Loucy (cell line): ENCODE measurements at regions not wholly inside any gene's neighbourhood (a gene's known extent, or its start where the extent isn't known, plus 50 kb on each side); places are given as distances from the start of the nearest gene placed in this dataset.
"Not testable (repeated sequence)": the region's sequence is repeated elsewhere in the genome, so short reads cannot be mapped to it uniquely, and the experiment has no call there.

Experiments used
- EZH2phosphoT487 ChIP-seq: fragments of 200-600 bp; IDR thresholded peaks from 2 replicates; pipeline ENCODE4 v1.6.1; 2018; ENCODE audit warnings: antibody characterized with exemption, mild to moderate bottlenecking, moderate library complexity, borderline replicate concordance
- TF ChIP-seq, protein P1 (sequence below): fragments of 200-600 bp; sonication (generic); conservative IDR thresholded peaks from 2 replicates; pipeline ENCODE4 v1.5.1; 2014; ENCODE audit warnings: mild to moderate bottlenecking, antibody characterized with exemption, low read length

DNA sequence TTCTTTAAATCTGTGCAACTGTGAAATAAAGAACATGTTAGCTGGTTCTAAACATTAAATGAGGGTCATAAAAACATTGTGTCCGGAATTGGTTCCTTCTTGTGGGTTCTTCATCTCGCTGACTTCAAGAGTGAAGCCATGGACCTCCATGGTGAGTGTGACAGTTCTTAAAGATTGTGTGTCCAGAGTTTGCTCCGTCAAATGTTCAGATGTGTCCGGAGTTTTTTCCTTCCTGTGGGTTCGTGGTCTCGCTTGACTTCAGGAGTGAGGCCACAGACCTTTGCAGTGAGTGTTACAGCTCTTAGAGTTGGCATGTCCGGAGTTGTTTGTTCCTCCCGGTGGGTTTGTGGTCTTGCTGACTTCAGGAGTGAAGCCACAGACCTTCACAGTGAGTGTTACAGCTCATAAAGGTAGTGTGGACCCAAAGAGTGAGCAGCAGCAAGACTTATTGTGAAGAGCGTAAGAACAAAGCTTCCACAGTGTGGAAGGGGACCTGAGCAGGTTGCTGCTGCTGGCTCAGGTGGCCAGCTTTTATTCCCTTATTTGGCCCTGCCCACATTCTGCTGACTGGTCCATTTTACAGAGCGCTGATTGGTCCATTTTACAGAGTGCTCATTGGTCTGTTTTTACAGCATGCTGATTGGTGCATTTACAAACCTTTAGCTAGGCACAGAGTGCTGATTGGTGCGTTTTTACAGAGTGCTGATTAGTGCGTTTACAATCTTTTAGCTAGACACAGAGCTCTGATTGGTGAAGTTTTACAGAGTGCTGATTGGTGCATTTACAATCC is 579.2 kb downstream of the GBE1 start:
- TF ChIP-seq, protein P1, sequence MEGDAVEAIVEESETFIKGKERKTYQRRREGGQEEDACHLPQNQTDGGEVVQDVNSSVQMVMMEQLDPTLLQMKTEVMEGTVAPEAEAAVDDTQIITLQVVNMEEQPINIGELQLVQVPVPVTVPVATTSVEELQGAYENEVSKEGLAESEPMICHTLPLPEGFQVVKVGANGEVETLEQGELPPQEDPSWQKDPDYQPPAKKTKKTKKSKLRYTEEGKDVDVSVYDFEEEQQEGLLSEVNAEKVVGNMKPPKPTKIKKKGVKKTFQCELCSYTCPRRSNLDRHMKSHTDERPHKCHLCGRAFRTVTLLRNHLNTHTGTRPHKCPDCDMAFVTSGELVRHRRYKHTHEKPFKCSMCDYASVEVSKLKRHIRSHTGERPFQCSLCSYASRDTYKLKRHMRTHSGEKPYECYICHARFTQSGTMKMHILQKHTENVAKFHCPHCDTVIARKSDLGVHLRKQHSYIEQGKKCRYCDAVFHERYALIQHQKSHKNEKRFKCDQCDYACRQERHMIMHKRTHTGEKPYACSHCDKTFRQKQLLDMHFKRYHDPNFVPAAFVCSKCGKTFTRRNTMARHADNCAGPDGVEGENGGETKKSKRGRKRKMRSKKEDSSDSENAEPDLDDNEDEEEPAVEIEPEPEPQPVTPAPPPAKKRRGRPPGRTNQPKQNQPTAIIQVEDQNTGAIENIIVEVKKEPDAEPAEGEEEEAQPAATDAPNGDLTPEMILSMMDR, result not testable (repeated sequence)
- TF ChIP-seq EZH2phosphoT487, result not testable (repeated sequence)
